ENCODE measurements at regions not wholly inside any gene's neighbourhood (a gene's known extent, or its start where the extent isn't known, plus 50 kb on each side); places are given as distances from the start of the nearest gene placed in this dataset.

- no peak for TF ChIP-seq CTCF (IDR thresholded peaks at IDR 0.05)
- no peak for TF ChIP-seq EZH2 (IDR thresholded peaks at IDR 0.05; ENCODE audit: borderline replicate concordance, insufficient read depth, low read depth, low read length, poor library complexity, severe bottlenecking)
Measured at GRCh38 chr2:2823061-2823753, 492.1 kb upstream of the MYT1L start.
